ENCODE measurements at regions not wholly inside any gene's neighbourhood (a gene's known extent, or its start where the extent isn't known, plus 50 kb on each side); places are given as distances from the start of the nearest gene placed in this dataset.
"Not testable (repeated sequence)": the region's sequence is repeated elsewhere in the genome, so short reads cannot be mapped to it uniquely, and the experiment has no call there.

DNA sequence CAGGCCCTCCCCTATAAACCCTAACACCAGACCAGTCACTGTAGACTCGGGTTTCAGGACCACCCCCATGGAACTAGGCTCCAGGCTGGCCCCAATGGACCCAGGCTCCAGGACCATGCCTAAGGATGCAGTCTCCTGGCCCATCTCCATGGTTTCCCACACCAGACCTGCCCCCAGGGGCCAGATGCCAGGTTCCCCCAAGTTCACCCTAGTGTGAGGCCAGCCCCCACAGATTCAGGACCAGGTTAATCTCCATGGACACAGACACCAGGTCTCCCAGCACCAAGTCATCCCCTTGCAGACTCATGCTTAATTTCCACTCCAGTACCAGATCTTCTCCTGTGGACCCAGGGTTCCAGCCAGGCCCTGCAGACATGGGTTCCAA is 103.8 kb upstream of the LANCL2 start:
- 71% methylated on average over 1 of the region's 1 CpG for WGBS (ENCODE audit: insufficient coverage)
- Histone ChIP-seq H3K9me3 (ENCODE audit: control insufficient read depth, insufficient read depth, low read length) (no peaks in the 10 kb centered on the region), H3K27ac (ENCODE audit: low read depth, low read length) (no peak overlapping the region), H3K27me3 (ENCODE audit: control insufficient read depth, insufficient read depth, low read length) (no peaks in the 10 kb centered on the region), H3K4me3 (ENCODE audit: low read depth, low read length) (no peak overlapping the region), H3K4me1 (ENCODE audit: control insufficient read depth, insufficient read depth, low read length) (no peaks in the 10 kb centered on the region), H3K36me3 (ENCODE audit: control insufficient read depth, insufficient read depth, low read length) (no peaks in the 10 kb centered on the region)
- DNase-seq (ENCODE audit: low read depth in 4 of 6, low spot score in 6 of 6), result no peak

DNA sequence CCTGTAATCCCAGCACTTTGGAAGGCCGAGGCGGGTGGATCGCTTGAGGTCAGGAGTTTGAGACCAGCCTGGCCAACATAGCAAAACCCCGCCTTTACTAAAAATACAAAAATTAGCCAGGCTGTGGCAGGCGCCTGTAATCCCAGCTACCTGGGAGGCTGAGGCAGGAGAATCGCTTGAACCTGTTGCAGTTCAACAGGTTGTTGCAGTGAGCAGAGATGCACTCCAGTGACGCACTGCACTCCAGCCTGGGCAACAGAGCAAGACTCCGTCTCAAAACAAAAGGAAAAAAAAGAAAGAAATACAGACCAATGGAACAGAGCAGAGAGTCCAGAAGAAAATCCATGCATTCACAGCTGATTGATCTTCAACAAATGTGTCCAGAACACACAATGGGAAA is 99.8 kb upstream of the LANCL2 start:
- H3K27me3 ChIP-seq (ENCODE audit: control insufficient read depth, insufficient read depth, low read length); H3K36me3 ChIP-seq (ENCODE audit: control insufficient read depth, insufficient read depth, low read length); H3K27ac ChIP-seq (ENCODE audit: low read depth, low read length); H3K4me1 ChIP-seq (ENCODE audit: control insufficient read depth, insufficient read depth, low read length); H3K4me3 ChIP-seq (ENCODE audit: low read depth, low read length); H3K9me3 ChIP-seq (ENCODE audit: control insufficient read depth, insufficient read depth, low read length); DNase-seq (ENCODE audit: low read depth in 4 of 6, low spot score in 6 of 6): not testable (repeated sequence)
- WGBS (ENCODE audit: insufficient coverage), result 97% methylated on average over 4 of the region's 8 CpGs

DNA sequence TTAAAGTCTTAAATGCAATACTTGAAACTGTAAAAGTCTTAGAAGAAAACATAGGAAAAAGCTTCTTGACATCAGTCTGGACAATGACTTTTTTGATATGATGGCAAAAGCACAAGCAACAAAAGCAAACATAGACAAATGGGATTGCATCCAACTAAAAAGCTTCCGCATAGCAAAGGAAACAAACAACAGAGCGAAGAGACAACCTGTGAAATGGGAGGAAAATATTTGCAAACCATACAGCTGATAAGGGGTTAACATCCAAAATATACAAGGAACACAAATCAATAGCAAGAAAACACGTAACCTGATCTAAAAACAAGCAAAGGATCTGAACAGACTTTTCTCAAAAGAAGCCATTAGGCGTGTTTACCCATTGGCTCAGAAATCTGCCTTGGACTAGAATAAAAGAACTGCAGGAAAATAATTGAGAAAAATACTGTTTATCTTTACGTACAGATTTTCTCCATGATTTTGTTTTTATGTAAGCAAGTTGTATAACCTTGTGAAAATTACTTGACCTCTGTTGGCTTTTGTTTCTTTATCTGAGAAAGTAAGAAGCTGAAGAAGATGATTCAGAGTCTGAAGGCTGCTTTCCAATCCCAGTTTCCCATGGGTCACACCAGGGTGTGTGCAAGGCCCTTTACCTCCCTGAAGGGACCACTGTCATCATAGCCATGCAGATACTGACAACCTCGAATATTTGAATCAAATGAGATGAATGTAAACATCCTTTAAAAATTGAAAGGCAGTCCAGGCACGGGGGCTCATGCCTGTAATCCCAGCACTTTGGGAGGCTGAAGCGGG is 99.1 kb upstream of the LANCL2 start:
- 83% methylated on average over 2 of the region's 8 CpGs for WGBS (ENCODE audit: insufficient coverage)
- H3K4me3 ChIP-seq (ENCODE audit: low read depth, low read length), result no peak overlapping the region

DNA sequence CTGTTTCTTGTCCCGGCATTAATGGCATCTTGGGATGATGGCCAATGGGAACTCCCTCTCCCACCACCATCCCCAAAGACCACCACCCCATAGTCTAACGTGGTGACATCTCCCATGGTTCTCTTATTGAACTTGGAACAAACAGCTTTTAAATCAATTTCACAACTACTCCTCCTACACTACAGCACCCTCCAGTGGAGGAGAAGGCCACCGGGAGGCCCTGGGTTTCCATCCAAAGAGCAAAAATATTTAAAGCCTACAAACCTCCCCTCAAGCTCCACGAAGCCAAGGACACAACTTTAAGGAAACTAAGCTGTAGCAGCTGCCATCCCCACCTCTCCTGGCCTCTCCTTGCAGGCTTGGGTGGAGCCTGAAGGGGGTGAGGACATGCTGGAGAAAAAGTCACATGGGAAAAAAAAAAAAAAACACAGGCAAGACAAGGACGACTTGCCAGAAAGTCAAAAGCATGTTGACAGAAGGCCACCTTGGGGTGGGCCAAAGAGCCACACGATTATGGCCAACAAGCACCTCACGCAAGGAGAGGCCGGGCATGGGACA is 94.0 kb upstream of the LANCL2 start:
- no peaks in the 10 kb centered on the region for H3K9me3 ChIP-seq (ENCODE audit: control insufficient read depth, insufficient read depth, low read length)
- no peak overlapping the region for H3K4me3 ChIP-seq (ENCODE audit: low read depth, low read length)
- no peaks in the 10 kb centered on the region for H3K36me3 ChIP-seq (ENCODE audit: control insufficient read depth, insufficient read depth, low read length)
- no peaks in the 10 kb centered on the region for H3K27me3 ChIP-seq (ENCODE audit: control insufficient read depth, insufficient read depth, low read length)
- DNase-seq (ENCODE audit: low read depth in 4 of 6, low spot score in 6 of 6), result no peak
- H3K27ac ChIP-seq (ENCODE audit: low read depth, low read length), result no peak overlapping the region
- peaks cover 4% of the 10 kb centered on the region for H3K4me1 ChIP-seq (ENCODE audit: control insufficient read depth, insufficient read depth, low read length)
- WGBS (ENCODE audit: insufficient coverage), result 84% methylated on average over 7 of the region's 8 CpGs

More for the DNA sequence above, 99.1 kb upstream of the LANCL2 start:
- Histone ChIP-seq H3K27ac (ENCODE audit: low read depth, low read length) (no peak overlapping the region), H3K9me3 (ENCODE audit: control insufficient read depth, insufficient read depth, low read length) (no peaks in the 10 kb centered on the region), H3K36me3 (ENCODE audit: control insufficient read depth, insufficient read depth, low read length) (no peaks in the 10 kb centered on the region), H3K27me3 (ENCODE audit: control insufficient read depth, insufficient read depth, low read length) (no peaks in the 10 kb centered on the region), H3K4me1 (ENCODE audit: control insufficient read depth, insufficient read depth, low read length) (no peaks in the 10 kb centered on the region)
- no peak for DNase-seq (ENCODE audit: low read depth in 4 of 6, low spot score in 6 of 6)

DNA sequence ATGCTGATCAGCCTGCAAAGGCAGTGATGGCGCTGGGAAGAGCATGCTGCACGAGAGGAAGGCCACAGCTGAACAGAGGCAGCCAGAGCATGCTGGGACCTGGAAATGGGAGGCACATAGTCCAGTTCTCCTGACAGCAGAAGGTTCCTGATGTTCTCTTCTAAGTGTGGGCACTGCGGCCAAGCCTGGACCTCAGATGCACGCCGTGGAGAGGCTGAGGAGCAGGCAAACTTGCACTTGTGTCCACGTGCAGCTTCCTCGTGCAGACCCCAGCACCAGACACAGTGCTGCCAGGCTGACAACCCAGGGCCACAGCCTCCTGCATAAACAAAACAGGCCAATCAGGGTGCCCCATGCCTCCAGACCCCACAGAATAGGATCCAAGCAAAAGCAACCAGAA is 93.5 kb upstream of the LANCL2 start:
- H3K27ac ChIP-seq (ENCODE audit: low read depth, low read length), result no peak overlapping the region
- peaks cover 4% of the 10 kb centered on the region for H3K4me1 ChIP-seq (ENCODE audit: control insufficient read depth, insufficient read depth, low read length)
- H3K36me3 ChIP-seq (ENCODE audit: control insufficient read depth, insufficient read depth, low read length), result no peaks in the 10 kb centered on the region
- no peak for DNase-seq (ENCODE audit: low read depth in 4 of 6, low spot score in 6 of 6)
- H3K27me3 ChIP-seq (ENCODE audit: control insufficient read depth, insufficient read depth, low read length), result no peaks in the 10 kb centered on the region
- WGBS (ENCODE audit: insufficient coverage), result 94% methylated on average over 7 of the region's 7 CpGs
- no peak overlapping the region for H3K4me3 ChIP-seq (ENCODE audit: low read depth, low read length)
- H3K9me3 ChIP-seq (ENCODE audit: control insufficient read depth, insufficient read depth, low read length), result no peaks in the 10 kb centered on the region

DNA sequence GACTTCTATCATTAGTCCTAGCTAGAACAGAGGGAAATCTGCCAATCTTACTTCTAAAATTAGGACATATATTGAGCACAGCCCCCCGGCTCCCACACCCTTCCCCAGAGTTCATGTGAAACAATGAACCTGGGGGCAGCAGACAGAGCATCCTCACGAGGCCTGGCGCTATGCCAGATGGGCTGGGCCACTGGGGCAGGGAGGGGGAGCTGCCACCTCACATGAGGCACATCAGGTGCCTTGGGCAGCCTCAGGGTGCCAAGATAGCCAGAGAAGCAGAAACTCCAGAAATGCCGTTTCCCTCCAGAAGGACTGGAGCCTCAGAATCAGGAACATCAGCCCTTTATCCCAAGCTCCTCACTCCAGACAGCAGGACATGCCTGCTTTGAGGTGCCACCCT is 92.8 kb upstream of the LANCL2 start:
- no peak overlapping the region for H3K4me3 ChIP-seq (ENCODE audit: low read depth, low read length)
- 68% methylated on average over 4 of the region's 4 CpGs for WGBS (ENCODE audit: insufficient coverage)

DNA sequence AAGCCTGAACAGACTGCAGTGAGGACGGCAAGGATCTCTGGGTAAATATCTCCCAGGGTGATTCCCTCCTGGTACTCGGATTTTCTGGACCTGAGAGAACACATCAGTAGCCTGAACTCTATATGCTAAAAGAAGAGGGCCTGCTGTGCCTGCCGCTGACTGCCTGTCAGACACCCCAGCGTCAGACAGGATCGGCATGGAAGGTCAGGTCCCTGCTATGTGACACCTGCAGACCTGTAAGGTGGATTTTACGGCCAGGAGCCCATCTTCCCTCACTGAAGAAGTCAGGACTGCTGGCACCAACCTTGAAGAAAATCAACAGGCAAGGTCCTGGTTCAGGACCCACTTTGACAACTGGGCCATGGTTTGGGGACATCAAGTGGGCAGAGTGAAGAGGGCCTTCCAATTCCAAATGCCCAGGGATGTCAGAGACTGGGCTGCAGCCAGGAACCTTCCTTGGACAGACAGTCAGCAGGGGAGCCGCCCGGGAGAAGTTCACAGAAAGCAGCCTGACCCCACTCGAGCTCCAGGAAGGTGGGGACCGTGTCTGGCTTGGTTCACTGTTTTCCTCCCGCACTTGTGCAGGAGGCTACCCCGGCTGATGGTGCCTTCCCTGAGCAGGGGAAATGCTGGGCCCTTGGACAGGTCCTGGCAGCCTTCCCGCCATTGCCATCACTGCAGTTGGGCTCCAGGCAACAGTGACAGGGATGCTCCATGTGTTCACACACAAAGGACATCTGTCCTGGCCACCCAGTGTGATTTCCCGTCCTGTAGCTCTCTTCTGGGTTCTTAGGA is 91.8 kb upstream of the LANCL2 start:
- Histone ChIP-seq H3K9me3 (ENCODE audit: control insufficient read depth, insufficient read depth, low read length) (no peaks in the 10 kb centered on the region), H3K27ac (ENCODE audit: low read depth, low read length) (no peak overlapping the region), H3K4me3 (ENCODE audit: low read depth, low read length) (no peak overlapping the region), H3K36me3 (ENCODE audit: control insufficient read depth, insufficient read depth, low read length) (no peaks in the 10 kb centered on the region), H3K27me3 (ENCODE audit: control insufficient read depth, insufficient read depth, low read length) (no peaks in the 10 kb centered on the region), H3K4me1 (ENCODE audit: control insufficient read depth, insufficient read depth, low read length) (peaks cover 4% of the 10 kb centered on the region)
- 70% methylated on average over 14 of the region's 14 CpGs for WGBS (ENCODE audit: insufficient coverage)
- DNase-seq (ENCODE audit: low read depth in 4 of 6, low spot score in 6 of 6), result no peak

More for the DNA sequence above, 92.8 kb upstream of the LANCL2 start:
- Histone ChIP-seq H3K36me3 (ENCODE audit: control insufficient read depth, insufficient read depth, low read length) (no peaks in the 10 kb centered on the region), H3K9me3 (ENCODE audit: control insufficient read depth, insufficient read depth, low read length) (no peaks in the 10 kb centered on the region), H3K27ac (ENCODE audit: low read depth, low read length) (no peak overlapping the region), H3K4me1 (ENCODE audit: control insufficient read depth, insufficient read depth, low read length) (peaks cover 4% of the 10 kb centered on the region), H3K27me3 (ENCODE audit: control insufficient read depth, insufficient read depth, low read length) (no peaks in the 10 kb centered on the region)
- no peak for DNase-seq (ENCODE audit: low read depth in 4 of 6, low spot score in 6 of 6)

DNA sequence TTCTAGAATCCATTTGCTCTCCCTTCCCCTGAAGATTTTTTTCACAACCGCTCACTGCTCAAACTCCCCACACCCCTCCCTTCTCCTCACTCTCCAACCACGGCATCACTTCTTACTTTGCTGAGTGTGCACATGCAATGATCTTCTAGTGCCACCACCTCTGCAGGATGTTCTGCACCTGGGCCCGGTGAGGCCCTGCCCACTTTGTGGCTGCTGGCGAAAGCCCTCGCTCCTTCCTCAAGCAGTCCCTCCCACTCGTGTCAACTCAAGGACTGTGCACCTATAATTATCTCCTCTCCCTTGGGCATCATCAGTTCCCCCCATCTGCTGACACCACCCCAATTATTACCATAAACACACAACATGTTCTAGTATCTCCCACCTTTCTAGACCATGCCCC is 91.0 kb upstream of the LANCL2 start:
- peaks cover 4% of the 10 kb centered on the region for H3K4me1 ChIP-seq (ENCODE audit: control insufficient read depth, insufficient read depth, low read length)
- no peak overlapping the region for H3K4me3 ChIP-seq (ENCODE audit: low read depth, low read length)
- no peaks in the 10 kb centered on the region for H3K36me3 ChIP-seq (ENCODE audit: control insufficient read depth, insufficient read depth, low read length)
- H3K27me3 ChIP-seq (ENCODE audit: control insufficient read depth, insufficient read depth, low read length), result no peaks in the 10 kb centered on the region
- no peak for DNase-seq (ENCODE audit: low read depth in 4 of 6, low spot score in 6 of 6)
- H3K27ac ChIP-seq (ENCODE audit: low read depth, low read length), result no peak overlapping the region
- no peaks in the 10 kb centered on the region for H3K9me3 ChIP-seq (ENCODE audit: control insufficient read depth, insufficient read depth, low read length)
- WGBS (ENCODE audit: insufficient coverage), result 94% methylated on average over 6 of the region's 6 CpGs

DNA sequence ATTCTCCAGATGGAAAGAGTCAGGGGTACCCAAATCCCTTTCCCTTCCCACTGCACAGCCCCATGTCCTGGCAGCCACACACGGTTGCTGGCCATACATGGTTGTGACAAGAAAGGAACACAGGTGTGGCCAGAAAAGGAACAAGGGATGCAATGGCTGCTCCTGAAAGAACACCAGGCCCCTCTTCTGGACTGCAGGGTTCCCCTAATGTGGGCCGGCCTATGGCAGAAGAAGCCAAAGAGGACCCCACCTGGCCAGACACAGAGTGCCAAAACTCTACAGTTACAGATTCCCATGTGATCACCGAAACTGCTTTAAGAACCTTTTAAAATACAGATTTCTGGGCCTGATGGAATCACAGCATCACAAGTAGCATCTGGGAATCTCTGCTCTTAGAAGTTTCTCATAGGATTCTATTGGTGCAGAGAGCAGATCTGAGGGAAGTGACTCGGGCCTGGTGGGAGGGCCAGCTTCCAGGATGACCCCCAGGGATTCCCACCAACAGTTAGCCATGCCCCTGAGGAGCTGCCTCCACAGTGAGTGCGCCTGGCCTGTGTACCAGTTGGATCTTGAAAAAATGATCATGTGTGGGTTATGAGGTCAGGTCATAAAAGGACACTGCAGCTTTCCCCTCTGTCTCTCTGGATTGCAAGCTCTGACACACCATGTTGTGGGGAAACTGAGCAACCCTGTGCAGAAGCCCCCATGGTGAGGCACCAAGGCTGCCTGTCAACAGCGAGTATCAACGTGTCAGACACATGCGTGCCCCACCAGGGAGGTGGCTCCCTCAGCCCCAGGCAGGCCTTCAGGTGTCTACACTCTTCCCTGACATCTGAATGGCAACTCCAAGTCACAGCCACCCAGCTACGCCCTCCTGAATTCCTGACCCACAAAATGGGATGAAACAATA is 89.6 kb upstream of the LANCL2 start:
- Histone ChIP-seq H3K9me3 (ENCODE audit: control insufficient read depth, insufficient read depth, low read length) (no peaks in the 10 kb centered on the region), H3K36me3 (ENCODE audit: control insufficient read depth, insufficient read depth, low read length) (no peaks in the 10 kb centered on the region), H3K4me1 (ENCODE audit: control insufficient read depth, insufficient read depth, low read length) (peaks cover 10% of the 10 kb centered on the region), H3K27me3 (ENCODE audit: control insufficient read depth, insufficient read depth, low read length) (no peaks in the 10 kb centered on the region), H3K4me3 (ENCODE audit: low read depth, low read length) (no peak overlapping the region), H3K27ac (ENCODE audit: low read depth, low read length) (no peak overlapping the region)
- DNase-seq (ENCODE audit: low read depth in 4 of 6, low spot score in 6 of 6), result no peak
- 81% methylated on average over 6 of the region's 9 CpGs for WGBS (ENCODE audit: insufficient coverage)

Data from spinal cord (tissue), 9 donors.